WTC11 (cell line): ENCODE measurements at regions not wholly inside any gene's neighbourhood (a gene's known extent, or its start where the extent isn't known, plus 50 kb on each side); places are given as distances from the start of the nearest gene placed in this dataset.

ENCODE experiments used
- ATAC-seq: fragments of 200-7000 bp; cut with Tn5 transposase; 2 replicates; pipeline ENCODE4 v1.10.0; 2021; ENCODE audit warnings: mild to moderate bottlenecking, moderate library complexity
- CTCF ChIA-PET: fragments of 300-600 bp; sonication (Branson Sonifier 250); formaldehyde crosslinking; loops from one replicate; lab custom pipeline; 2021; ENCODE audit warnings: antibody characterized with exemption; lab: Charles Lee
- POLR2A ChIA-PET: fragments of 350-600 bp; sonication (Branson Sonifier 250); formaldehyde crosslinking; loops from one replicate; lab custom pipeline; 2021; ENCODE audit warnings: antibody characterized with exemption; lab: Charles Lee
- DNase-seq: peaks from one replicate; pipeline ENCODE4 v3.0.0; 2021; ENCODE audit warnings: low spot score
- H3K27ac Mint-ChIP-seq: 2 replicates; pipeline ENCODE4 v1.8.0; 2021; ENCODE audit warnings: mixed read lengths
- H3K27me3 Mint-ChIP-seq: 2 replicates; pipeline ENCODE4 v1.8.0; 2021; ENCODE audit warnings: low read depth, mild to moderate bottlenecking, moderate library complexity, mixed read lengths
- H3K36me3 Mint-ChIP-seq: 2 replicates; pipeline ENCODE4 v1.8.0; 2021; ENCODE audit warnings: mixed read lengths
- H3K4me1 Mint-ChIP-seq: 2 replicates; pipeline ENCODE4 v1.8.0; 2022; ENCODE audit warnings: mixed read lengths
- H3K4me3 Mint-ChIP-seq: 2 replicates; pipeline ENCODE4 v1.8.0; 2021; ENCODE audit warnings: mild to moderate bottlenecking, moderate library complexity, mixed read lengths
- H3K9me3 Mint-ChIP-seq: 2 replicates; pipeline ENCODE4 v1.8.0; 2021; ENCODE audit warnings: mixed read lengths
- ARID4B ChIP-seq: sonication (generic); formaldehyde crosslinking; IDR thresholded peaks from 2 replicates; pipeline ENCODE4 v1.8.0; 2023; ENCODE audit warnings: missing genetic modification reagents, mild to moderate bottlenecking, borderline replicate concordance
- E2F5 ChIP-seq: sonication (generic); formaldehyde crosslinking; IDR thresholded peaks from 2 replicates; pipeline ENCODE4 v1.8.1; 2022; ENCODE audit warnings: mild to moderate bottlenecking, moderate library complexity, missing genetic modification reagents
- ETV6 ChIP-seq: sonication (generic); formaldehyde crosslinking; IDR thresholded peaks from 2 replicates; pipeline ENCODE4 v1.8.1; 2022; ENCODE audit warnings: mild to moderate bottlenecking, missing genetic modification reagents
- FOXJ3 ChIP-seq: sonication (generic); formaldehyde crosslinking; IDR thresholded peaks from 2 replicates; pipeline ENCODE4 v1.9.0; 2021; ENCODE audit warnings: missing genetic modification reagents, mild to moderate bottlenecking, borderline replicate concordance
- GTF2I ChIP-seq: fragments of 250-450 bp; sonication (Bioruptor Pico); conservative IDR thresholded peaks from 2 replicates; pipeline ENCODE4 v1.4.0; 2021; ENCODE audit warnings: mild to moderate bottlenecking
- HMGA2 ChIP-seq: fragments of 250-450 bp; sonication (Bioruptor Pico); IDR thresholded peaks from 2 replicates; pipeline ENCODE4 v1.4.0; 2021; ENCODE audit warnings: mild to moderate bottlenecking, moderate library complexity
- HMGXB4 ChIP-seq: sonication (generic); formaldehyde crosslinking; IDR thresholded peaks from 2 replicates; pipeline ENCODE4 v1.8.1; 2023; ENCODE audit warnings: mild to moderate bottlenecking, moderate library complexity, missing genetic modification reagents
- JUN ChIP-seq: sonication (generic); formaldehyde crosslinking; IDR thresholded peaks from 2 replicates; pipeline ENCODE4 v1.8.0; 2023; ENCODE audit warnings: mild to moderate bottlenecking, missing genetic modification reagents
- KAT7 ChIP-seq: sonication (generic); formaldehyde crosslinking; IDR thresholded peaks from 2 replicates; pipeline ENCODE4 v1.8.1; 2023; ENCODE audit warnings: missing genetic modification reagents, mild to moderate bottlenecking, borderline replicate concordance
- MXD4 ChIP-seq: fragments of 250-450 bp; sonication (Bioruptor Pico); IDR thresholded peaks from 2 replicates; pipeline ENCODE4 v1.8.0; 2021; ENCODE audit warnings: mild to moderate bottlenecking, moderate library complexity, borderline replicate concordance
- MYBL2 ChIP-seq: sonication (generic); formaldehyde crosslinking; IDR thresholded peaks from 2 replicates; pipeline ENCODE4 v1.8.1; 2023; ENCODE audit warnings: mild to moderate bottlenecking, moderate library complexity, missing genetic modification reagents
- NFATC4 ChIP-seq: fragments of 250-450 bp; sonication (Bioruptor Pico); IDR thresholded peaks from 2 replicates; pipeline ENCODE4 v1.9.0; 2021; ENCODE audit warnings: mild to moderate bottlenecking
- SOX15 ChIP-seq: fragments of 250-450 bp; sonication (Bioruptor Pico); IDR thresholded peaks from 2 replicates; pipeline ENCODE4 v1.9.0; 2021; ENCODE audit warnings: mild to moderate bottlenecking
- TEAD4 ChIP-seq: sonication (generic); formaldehyde crosslinking; IDR thresholded peaks from 2 replicates; pipeline ENCODE4 v1.8.0; 2022; ENCODE audit warnings: mild to moderate bottlenecking, missing genetic modification reagents
- TP53 ChIP-seq: sonication (generic); formaldehyde crosslinking; IDR thresholded peaks from 2 replicates; pipeline ENCODE4 v1.8.1; 2023; ENCODE audit warnings: mild to moderate bottlenecking, missing genetic modification reagents
- USF1 ChIP-seq: sonication (generic); formaldehyde crosslinking; IDR thresholded peaks from 2 replicates; pipeline ENCODE4 v1.8.0; 2022; ENCODE audit warnings: mild to moderate bottlenecking, missing genetic modification reagents
- ZNF121 ChIP-seq: sonication (generic); formaldehyde crosslinking; IDR thresholded peaks from 2 replicates; pipeline ENCODE4 v1.8.0; 2023; ENCODE audit warnings: missing genetic modification reagents
- ZNF396 ChIP-seq: fragments of 250-450 bp; sonication (Bioruptor Pico); IDR thresholded peaks from 2 replicates; pipeline ENCODE4 v1.8.0; 2021; ENCODE audit warnings: mild to moderate bottlenecking, moderate library complexity, borderline replicate concordance
- ZNF425 ChIP-seq: fragments of 250-450 bp; sonication (Bioruptor Pico); conservative IDR thresholded peaks from 2 replicates; pipeline ENCODE4 v1.9.0; 2021; ENCODE audit warnings: mild to moderate bottlenecking
- TF ChIP-seq, protein P1 (sequence below): sonication (generic); formaldehyde crosslinking; IDR thresholded peaks from 2 replicates; pipeline ENCODE4 v1.8.0; 2022; ENCODE audit warnings: mild to moderate bottlenecking, missing genetic modification reagents
- TF ChIP-seq, protein P2 (sequence below): sonication (generic); formaldehyde crosslinking; IDR thresholded peaks from 2 replicates; pipeline ENCODE4 v1.8.0; 2022; ENCODE audit warnings: mild to moderate bottlenecking, missing genetic modification reagents
- TF ChIP-seq, protein P3 (sequence below): sonication (generic); formaldehyde crosslinking; IDR thresholded peaks from 2 replicates; pipeline ENCODE4 v1.8.0; 2023; ENCODE audit warnings: missing genetic modification reagents

GRCh38 chr4:17057035-17057434, 158.6 kb upstream of the LDB2 start:
- no peak for ATAC-seq

GRCh38 chr4:17055788-17056187, 157.3 kb upstream of the LDB2 start:
- CTCF ChIA-PET = interaction anchor here (0.8 kb wide), 1 partner anchor 392 kb away, joined by 3 read pairs; no protein-coding TSS in a partner anchor
- DNase-seq (no peak), ATAC-seq (no peak; the same call in 1 of the 2 replicates)
- Mint-ChIP-seq H3K27ac (no peak overlapping the region), H3K36me3 (no peaks in the 10 kb centered on the region), H3K9me3 (no peaks in the 10 kb centered on the region), H3K4me1 (peaks cover 4% of the 10 kb centered on the region), H3K4me3 (no peak overlapping the region), H3K27me3 (no peaks in the 10 kb centered on the region)
- POLR2A ChIA-PET = no interaction called here
- TF ChIP-seq TEAD4 (CRISPR knock-in tag) (no peak), MYBL2 (CRISPR knock-in tag) (no peak), GTF2I (CRISPR knock-in tag) (no peak), ARID4B (CRISPR knock-in tag) (no peak), NFATC4 (CRISPR knock-in tag) (no peak), ZNF396 (CRISPR knock-in tag) (no peak), FOXJ3 (CRISPR knock-in tag) (no peak), E2F5 (CRISPR knock-in tag) (no peak), USF1 (CRISPR knock-in tag) (no peak), SOX15 (CRISPR knock-in tag) (no peak), HMGA2 (CRISPR knock-in tag) (no peak), JUN (no peak)
- TF ChIP-seq, protein P1, sequence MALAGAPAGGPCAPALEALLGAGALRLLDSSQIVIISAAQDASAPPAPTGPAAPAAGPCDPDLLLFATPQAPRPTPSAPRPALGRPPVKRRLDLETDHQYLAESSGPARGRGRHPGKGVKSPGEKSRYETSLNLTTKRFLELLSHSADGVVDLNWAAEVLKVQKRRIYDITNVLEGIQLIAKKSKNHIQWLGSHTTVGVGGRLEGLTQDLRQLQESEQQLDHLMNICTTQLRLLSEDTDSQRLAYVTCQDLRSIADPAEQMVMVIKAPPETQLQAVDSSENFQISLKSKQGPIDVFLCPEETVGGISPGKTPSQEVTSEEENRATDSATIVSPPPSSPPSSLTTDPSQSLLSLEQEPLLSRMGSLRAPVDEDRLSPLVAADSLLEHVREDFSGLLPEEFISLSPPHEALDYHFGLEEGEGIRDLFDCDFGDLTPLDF (CRISPR knock-in tag) = no peak

More at GRCh38 chr4:17057035-17057434, 158.6 kb upstream of the LDB2 start:
- ChIA-PET CTCF (interaction anchor here (0.6 kb wide), 1 partner anchor 133 kb away, joined by 3 read pairs; no protein-coding TSS in a partner anchor), POLR2A (no interaction called here)
- no peak overlapping the region for H3K4me3 Mint-ChIP-seq
- H3K27me3 Mint-ChIP-seq = no peaks in the 10 kb centered on the region
- TF ChIP-seq MXD4 (CRISPR knock-in tag) = no peak
- TF ChIP-seq, protein P2, sequence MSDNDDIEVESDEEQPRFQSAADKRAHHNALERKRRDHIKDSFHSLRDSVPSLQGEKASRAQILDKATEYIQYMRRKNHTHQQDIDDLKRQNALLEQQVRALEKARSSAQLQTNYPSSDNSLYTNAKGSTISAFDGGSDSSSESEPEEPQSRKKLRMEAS = no peak
- no peak for TF ChIP-seq ZNF425
- no peak for TF ChIP-seq MYBL2 (CRISPR knock-in tag)
- no peak for TF ChIP-seq TP53 (CRISPR knock-in tag)
- no peak for TF ChIP-seq ETV6 (CRISPR knock-in tag)
- no peak for TF ChIP-seq ZNF121 (CRISPR knock-in tag)
- TF ChIP-seq KAT7 (CRISPR knock-in tag) = no peak
- TF ChIP-seq, protein P3, sequence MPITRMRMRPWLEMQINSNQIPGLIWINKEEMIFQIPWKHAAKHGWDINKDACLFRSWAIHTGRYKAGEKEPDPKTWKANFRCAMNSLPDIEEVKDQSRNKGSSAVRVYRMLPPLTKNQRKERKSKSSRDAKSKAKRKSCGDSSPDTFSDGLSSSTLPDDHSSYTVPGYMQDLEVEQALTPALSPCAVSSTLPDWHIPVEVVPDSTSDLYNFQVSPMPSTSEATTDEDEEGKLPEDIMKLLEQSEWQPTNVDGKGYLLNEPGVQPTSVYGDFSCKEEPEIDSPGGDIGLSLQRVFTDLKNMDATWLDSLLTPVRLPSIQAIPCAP = no peak
- TF ChIP-seq HMGXB4 (CRISPR knock-in tag) = no peak
- H3K27ac Mint-ChIP-seq = no peak overlapping the region
- H3K36me3 Mint-ChIP-seq = no peaks in the 10 kb centered on the region
- 0 out of 2 replicates have a peak, but pooled peaks cover 7% of the 10 kb centered on the region for H3K9me3 Mint-ChIP-seq
- peaks cover 4% of the 10 kb centered on the region for H3K4me1 Mint-ChIP-seq
- no peak for DNase-seq
